ENCODE measurements at regions not wholly inside any gene's neighbourhood (a gene's known extent, or its start where the extent isn't known, plus 50 kb on each side); places are given as distances from the start of the nearest gene placed in this dataset.

GRCh38 chr4:163654621-163655020 is 160.1 kb downstream of the TMA16 start:
- H2BK12ac ChIP-seq (ENCODE audit: low read depth, low read length) = no peak overlapping the region
- H3K56ac ChIP-seq (replicated peaks; ENCODE audit: insufficient read length, low read depth, low read length) = no peak overlapping the region
- DNase-seq (ENCODE audit: low read depth in 1 of 2, low spot score in 2 of 2) (no peak), FAIRE-seq (no peak)
- H3K27ac ChIP-seq (ENCODE audit: low read depth, low read length) = no peak overlapping the region
- ChIA-PET POLR2A (ENCODE audit: partially characterized antibody) (no interaction called here), CTCF (ENCODE audit: partially characterized antibody) (no interaction called here)
- no peak overlapping the region for H2BK20ac ChIP-seq (ENCODE audit: low read length)
- H3K4ac ChIP-seq (replicated peaks; ENCODE audit: insufficient read length, low read depth, low read length) = no peak overlapping the region
- no peak overlapping the region for H2AK5ac ChIP-seq (ENCODE audit: low read depth, low read length)
- H3K23ac ChIP-seq (ENCODE audit: insufficient read length) = no peak overlapping the region
- H3K23me2 ChIP-seq (ENCODE audit: low read depth, low read length) = no peaks in the 10 kb centered on the region
- H3K27me3 ChIP-seq (replicated peaks in 1 of 4; ENCODE audit: control insufficient read depth in 3 of 4, extremely low read depth in 1 of 4, insufficient read depth in 3 of 4, low read length in 3 of 4) = no peaks in the 10 kb centered on the region
- H2BK5ac ChIP-seq (ENCODE audit: low read depth, low read length) = no peak overlapping the region
- H3K18ac ChIP-seq (ENCODE audit: extremely low read depth, low read length) = no peak overlapping the region
- H4K5ac ChIP-seq (ENCODE audit: insufficient read length, low read depth, low read length) = no peak overlapping the region
- no peak overlapping the region for H3K4me2 ChIP-seq (ENCODE audit: insufficient read depth in 1 of 2, low read depth in 2 of 2, low read length in 2 of 2)
- 90% methylated on average over 2 of the region's 2 CpGs; no CpG with 5 or more reads in 1 of the 2 experiments for WGBS, 2 experiments (ENCODE audit: extremely low coverage in 1 of 2, insufficient coverage in 1 of 2, insufficient read length in 1 of 2, insufficient replicate concordance in 2 of 2, low coverage in 1 of 2, low lambda C conversion rate in 2 of 2, missing lambda C conversion rate in 1 of 2)
- no peaks in the 10 kb centered on the region for H4K20me1 ChIP-seq (replicated peaks in 1 of 2; ENCODE audit: control insufficient read depth in 1 of 2, insufficient read depth in 2 of 2, low read length in 2 of 2)
- H3K79me1 ChIP-seq (ENCODE audit: low read depth, low read length) = no peaks in the 10 kb centered on the region
- no peak overlapping the region for H4K91ac ChIP-seq (replicated peaks; ENCODE audit: insufficient read length, low read length)
- H3K4me3 ChIP-seq (ENCODE audit: extremely low read depth in 1 of 4, insufficient read depth in 2 of 4, low read depth in 3 of 4, low read length in 4 of 4) = no peak overlapping the region
- H3K79me2 ChIP-seq (ENCODE audit: control insufficient read depth in 1 of 2, insufficient read depth in 2 of 2, low read length in 2 of 2) = no peaks in the 10 kb centered on the region
- H2BK15ac ChIP-seq (ENCODE audit: low read length) = no peak overlapping the region
- H3K14ac ChIP-seq (ENCODE audit: insufficient read length) = no peak overlapping the region
- H2BK120ac ChIP-seq (replicated peaks; ENCODE audit: low read depth, low read length) = no peak overlapping the region
- peaks cover 0 to 1% (median 0%) of the 10 kb centered on the region in 4 experiments; a peak in 1 of 7 replicates for H3K4me1 ChIP-seq (replicated peaks in 1 of 4; ENCODE audit: control insufficient read depth in 3 of 4, insufficient read depth in 4 of 4, low read length in 3 of 4)
- H4K8ac ChIP-seq (ENCODE audit: extremely low read depth, insufficient read depth, low read length) = no peak overlapping the region
- no peak overlapping the region for H2AFZ ChIP-seq (ENCODE audit: low read length)
- H3K9me3 ChIP-seq (ENCODE audit: insufficient read depth in 2 of 2, low read depth in 1 of 2, low read length in 1 of 2) = peaks cover 0 to 5% of the 10 kb centered on the region in 2 experiments; a peak in 1 of 4 replicates
- H3K36me3 ChIP-seq (ENCODE audit: control insufficient read depth in 2 of 4, insufficient read depth in 4 of 4, low read length in 3 of 4) = no peaks in the 10 kb centered on the region
- H3K9ac ChIP-seq (replicated peaks in 1 of 4; ENCODE audit: extremely low read depth in 1 of 4, low read depth in 3 of 4, low read length in 3 of 4) = no peak overlapping the region
- no peak for TF ChIP-seq RAD21 (IDR thresholded peaks at IDR 0.05 in 1 of 2, conservative IDR thresholded peaks at IDR 0.05 in 1 of 2; ENCODE audit: low read depth in 2 of 2, low read length in 2 of 2)
- TF ChIP-seq NANOG (IDR thresholded peaks at IDR 0.05; ENCODE audit: insufficient read depth, low read depth, low read length, poor library complexity, severe bottlenecking) = no peak
- no peak for TF ChIP-seq TCF12 (IDR thresholded peaks at IDR 0.05; ENCODE audit: low read depth, low read length)
- no peak for TF ChIP-seq TAF1 (IDR thresholded peaks at IDR 0.05; ENCODE audit: low read depth, low read length)
- no peak for TF ChIP-seq POU5F1 (IDR thresholded peaks at IDR 0.05; ENCODE audit: low read depth, low read length)
- TF ChIP-seq ATF3 (IDR thresholded peaks at IDR 0.05; ENCODE audit: insufficient read depth, low read depth, low read length) = no peak
- TF ChIP-seq JUND (IDR thresholded peaks at IDR 0.05; ENCODE audit: low read length) = no peak
- TF ChIP-seq SAP30 (IDR thresholded peaks at IDR 0.05; ENCODE audit: insufficient read depth, insufficient replicate concordance, low read length) = no peak
- no peak for TF ChIP-seq CHD2 (IDR thresholded peaks at IDR 0.05; ENCODE audit: low read length)
- TF ChIP-seq HDAC6 (IDR thresholded peaks at IDR 0.05; ENCODE audit: low read depth, low read length) = no peak
- no peak for TF ChIP-seq CTBP2 (IDR thresholded peaks at IDR 0.05; ENCODE audit: borderline replicate concordance, insufficient read depth, insufficient read length, low read length)

Data from H1 (cell line).